Stimulated activated CD4-positive, alpha-beta T cell treated with anti-CD3 and anti-CD28 coated beads, Interleukin-4, amount 100 ng/mL, for 24 hours (primary cell): ENCODE measurements at regions not wholly inside any gene's neighbourhood (a gene's known extent, or its start where the extent isn't known, plus 50 kb on each side); places are given as distances from the start of the nearest gene placed in this dataset.

Source experiments
- DNase-seq: peaks from one replicate; pipeline ENCODE4 v3.0.0-alpha.2; 2020

- no peak for DNase-seq
Observed at GRCh38 chr16:65876624-65877023, 489.9 kb upstream of the CDH5 start.

GRCh38 chr16:65876056-65876408, 490.5 kb upstream of the CDH5 start:
- no peak for DNase-seq

GRCh38 chr16:65875381-65876055, 491.0 kb upstream of the CDH5 start:
- no peak for DNase-seq

- no peak for DNase-seq
Observed at GRCh38 chr16:65869261-65869660, 497.2 kb upstream of the CDH5 start.

- no peak for DNase-seq
Observed at GRCh38 chr16:65867276-65867960, 499.1 kb upstream of the CDH5 start.

- DNase-seq: no peak
Observed at GRCh38 chr16:65863236-65863635, 503.3 kb upstream of the CDH5 start.

- DNase-seq: no peak
Observed at GRCh38 chr16:65861131-65861731, 505.3 kb upstream of the CDH5 start.

GRCh38 chr16:65855171-65856145, 511.0 kb upstream of the CDH5 start:
- no peak for DNase-seq

GRCh38 chr16:65846210-65846602, 520.3 kb upstream of the CDH5 start:
- DNase-seq: no peak

GRCh38 chr16:65845466-65846209, 520.9 kb upstream of the CDH5 start:
- no peak for DNase-seq

- DNase-seq: no peak
Observed at GRCh38 chr16:65843941-65844340, 522.5 kb upstream of the CDH5 start.

GRCh38 chr16:65842067-65842466, 524.4 kb upstream of the CDH5 start:
- no peak for DNase-seq

- DNase-seq: no peak
Observed at GRCh38 chr16:65838001-65838400, 528.5 kb upstream of the CDH5 start.

GRCh38 chr16:65837464-65837863, 529.0 kb upstream of the CDH5 start:
- no peak for DNase-seq

- no peak for DNase-seq
Observed at GRCh38 chr16:65834688-65835087, 531.8 kb upstream of the CDH5 start.

- no peak for DNase-seq
Observed at GRCh38 chr16:65833171-65833871, 533.2 kb upstream of the CDH5 start.

- DNase-seq: no peak
Observed at GRCh38 chr16:65832679-65833078, 533.8 kb upstream of the CDH5 start.

GRCh38 chr16:65831903-65832666, 534.4 kb upstream of the CDH5 start:
- DNase-seq: no peak

GRCh38 chr16:65829076-65829475, 537.4 kb upstream of the CDH5 start:
- DNase-seq: no peak

GRCh38 chr16:65828296-65828695, 538.2 kb upstream of the CDH5 start:
- no peak for DNase-seq

- no peak for DNase-seq
Observed at GRCh38 chr16:65827231-65827630, 539.3 kb upstream of the CDH5 start.
